Right cardiac atrium (tissue), 5 donors: ENCODE measurements at regions not wholly inside any gene's neighbourhood (a gene's known extent, or its start where the extent isn't known, plus 50 kb on each side); places are given as distances from the start of the nearest gene placed in this dataset.
A peak's percentile ranks its signal among the peaks of the same experiment; 100 is the strongest.

Experiments
- ATAC-seq, 2 donors: fragments of 200-7000 bp; cut with Tn5 transposase; one replicate each; pipeline versions ENCODE4 v1.8.0 to v1.9.1; 2020; ENCODE audit warnings: moderate library complexity in 2 of 2, mild to moderate bottlenecking in 1 of 2
- DNase-seq, 3 donors: peaks; one replicate each; pipeline ENCODE4 v3.0.0-alpha.2; 2020
- H3K27ac ChIP-seq: one replicate; pipeline ENCODE4 v1.5.1; 2013; ENCODE audit warnings: mild to moderate bottlenecking, low read length, control low read depth, moderate library complexity
- H3K27me3 ChIP-seq: one replicate; pipeline ENCODE4 v1.6.1; 2013; ENCODE audit not compliant: control insufficient read depth, insufficient read depth
- H3K4me1 ChIP-seq: one replicate; pipeline ENCODE4 v1.6.1; 2013; ENCODE audit warnings: low read length; ENCODE audit not compliant: control insufficient read depth, insufficient read depth
- H3K4me3 ChIP-seq: one replicate; pipeline ENCODE4 v1.5.1; 2013; ENCODE audit warnings: low read length, control low read depth
- H3K9me3 ChIP-seq: one replicate; pipeline ENCODE4 v1.6.1; 2013; ENCODE audit warnings: low read length; ENCODE audit not compliant: control insufficient read depth
- WGBS: extraction: QIAGEN DNeasy Blood & Tissue Kit; methylation state at CpG from one replicate; pipeline ENCODE4 v1.1.7; 2013; 5-methylcytosine and 5-hydroxymethylcytosine counted together
- intact Hi-C, 4 donors: fragments of 100-400 bp; cut with DNase I; formaldehyde crosslinking; loops; one replicate each; pipeline versions ENCODE4 v1.11.0 to v1.14.0; 2022 to 2023
- donor health status: healthy with polysubstance abuse.
- donor health status: DM: no; HTN: yes; CAD: no.
- donor health status: DM: no; HTN: no; CAD: no.
- donor health status: DM: no; HTN: yes; CAD: no; lungs with severe emphysema.
- donor health status: DM: yes; HTN: yes; CAD: no.

- WGBS: 60% methylated on average over 1 of the region's 1 CpG
- DNase-seq: no peak
- Histone ChIP-seq H3K27me3 (no peaks in the 10 kb centered on the region), H3K4me3 (no peak overlapping the region), H3K27ac (no peak overlapping the region), H3K4me1 (no peaks in the 10 kb centered on the region), H3K9me3 (no peaks in the 10 kb centered on the region)
- intact Hi-C loops: no loop called here
- no peak for ATAC-seq
Measured at GRCh38 chr9:118187408-118187807, 483.2 kb downstream of the TLR4 start.

GRCh38 chr9:118189615-118190014, 485.4 kb downstream of the TLR4 start:
- intact Hi-C loops: no loop called here
- no peak overlapping the region for H3K4me3 ChIP-seq
- ATAC-seq: no peak
- no peak for DNase-seq
- no peaks in the 10 kb centered on the region for H3K4me1 ChIP-seq
- no peaks in the 10 kb centered on the region for H3K27me3 ChIP-seq
- no peaks in the 10 kb centered on the region for H3K9me3 ChIP-seq
- H3K27ac ChIP-seq: no peak overlapping the region
- WGBS: 77% methylated on average over 3 of the region's 3 CpGs

GRCh38 chr9:118192807-118193206, 488.6 kb downstream of the TLR4 start:
- no peak for ATAC-seq
- 81% methylated on average over 2 of the region's 2 CpGs for WGBS

GRCh38 chr9:118209343-118209742, 505.1 kb downstream of the TLR4 start:
- ATAC-seq (no peak), DNase-seq (no peak)
- H3K27me3 ChIP-seq: no peaks in the 10 kb centered on the region
- H3K27ac ChIP-seq: no peak overlapping the region
- no peaks in the 10 kb centered on the region for H3K4me1 ChIP-seq
- no peak overlapping the region for H3K4me3 ChIP-seq
- intact Hi-C loops: no loop called here
- H3K9me3 ChIP-seq: no peaks in the 10 kb centered on the region

More at GRCh38 chr9:118192807-118193206, 488.6 kb downstream of the TLR4 start:
- Histone ChIP-seq H3K9me3 (no peaks in the 10 kb centered on the region), H3K4me1 (no peaks in the 10 kb centered on the region), H3K27me3 (no peaks in the 10 kb centered on the region), H3K27ac (no peak overlapping the region), H3K4me3 (no peak overlapping the region)
- intact Hi-C loops: no loop called here
- no peak for DNase-seq

- Histone ChIP-seq H3K27ac (no peak overlapping the region), H3K4me1 (no peaks in the 10 kb centered on the region), H3K9me3 (no peaks in the 10 kb centered on the region), H3K27me3 (no peaks in the 10 kb centered on the region), H3K4me3 (no peak overlapping the region)
- intact Hi-C loops: no loop called here
- 76% methylated on average over 1 of the region's 1 CpG for WGBS
- DNase-seq (no peak), ATAC-seq (no peak)
Measured at GRCh38 chr9:118215549-118215948, 511.3 kb downstream of the TLR4 start.

- Histone ChIP-seq H3K4me3 (no peak overlapping the region), H3K27me3 (no peaks in the 10 kb centered on the region), H3K9me3 (no peaks in the 10 kb centered on the region), H3K27ac (no peak overlapping the region), H3K4me1 (no peaks in the 10 kb centered on the region)
- 41% methylated on average over 3 of the region's 3 CpGs for WGBS
- DNase-seq (no peak), ATAC-seq (peak in 1 of 2 donors; percentile 33)
- intact Hi-C loops: no loop called here
Measured at GRCh38 chr9:118222375-118222774, 518.2 kb downstream of the TLR4 start.

GRCh38 chr9:118223111-118223510, 518.9 kb downstream of the TLR4 start:
- Histone ChIP-seq H3K27ac (no peak overlapping the region), H3K9me3 (no peaks in the 10 kb centered on the region), H3K4me3 (no peak overlapping the region), H3K4me1 (no peaks in the 10 kb centered on the region), H3K27me3 (no peaks in the 10 kb centered on the region)
- no peak for ATAC-seq
- no peak for DNase-seq
- intact Hi-C loops: no loop called here

- H3K9me3 ChIP-seq: no peaks in the 10 kb centered on the region
- WGBS: 20% methylated on average over 1 of the region's 1 CpG
- intact Hi-C loops: no loop called here
Measured at GRCh38 chr9:118230329-118230728, 526.1 kb downstream of the TLR4 start.

GRCh38 chr9:118236625-118237024, 532.4 kb downstream of the TLR4 start:
- Histone ChIP-seq H3K27ac (no peak overlapping the region), H3K4me3 (no peak overlapping the region), H3K4me1 (no peaks in the 10 kb centered on the region), H3K9me3 (no peaks in the 10 kb centered on the region), H3K27me3 (no peaks in the 10 kb centered on the region)
- WGBS: 81% methylated on average over 1 of the region's 1 CpG
- DNase-seq (no peak), ATAC-seq (no peak)
- intact Hi-C loops: no loop called here

More at GRCh38 chr9:118230329-118230728, 526.1 kb downstream of the TLR4 start:
- no peak for DNase-seq
- Histone ChIP-seq H3K4me1 (no peaks in the 10 kb centered on the region), H3K27me3 (no peaks in the 10 kb centered on the region), H3K4me3 (no peak overlapping the region), H3K27ac (no peak overlapping the region)
- ATAC-seq: no peak

GRCh38 chr9:118238139-118238538, 533.9 kb downstream of the TLR4 start:
- H3K27ac ChIP-seq: no peak overlapping the region
- H3K4me1 ChIP-seq: no peaks in the 10 kb centered on the region
- intact Hi-C loops: no loop called here
- H3K4me3 ChIP-seq: no peak overlapping the region
- no peaks in the 10 kb centered on the region for H3K27me3 ChIP-seq
- ATAC-seq: no peak
- no peak for DNase-seq
- H3K9me3 ChIP-seq: no peaks in the 10 kb centered on the region

- Histone ChIP-seq H3K4me1 (no peaks in the 10 kb centered on the region), H3K27ac (no peak overlapping the region), H3K4me3 (no peak overlapping the region), H3K9me3 (no peaks in the 10 kb centered on the region), H3K27me3 (no peaks in the 10 kb centered on the region)
- ATAC-seq (no peak), DNase-seq (no peak)
- 90% methylated on average over 2 of the region's 2 CpGs for WGBS
- intact Hi-C loops: no loop called here
Measured at GRCh38 chr9:118252027-118252426, 547.8 kb downstream of the TLR4 start.

- ATAC-seq: no peak
- WGBS: 62% methylated on average over 1 of the region's 1 CpG
- no peaks in the 10 kb centered on the region for H3K4me1 ChIP-seq
- H3K9me3 ChIP-seq: no peaks in the 10 kb centered on the region
- no peak for DNase-seq
- H3K27ac ChIP-seq: no peak overlapping the region
- H3K27me3 ChIP-seq: no peaks in the 10 kb centered on the region
- H3K4me3 ChIP-seq: no peak overlapping the region
- intact Hi-C loops: no loop called here
Measured at GRCh38 chr9:118262191-118262590, 558.0 kb downstream of the TLR4 start.
